Upper lobe of right lung (tissue), 1 donor: ENCODE measurements at regions not wholly inside any gene's neighbourhood (a gene's known extent, or its start where the extent isn't known, plus 50 kb on each side); places are given as distances from the start of the nearest gene placed in this dataset.
A peak's percentile ranks its signal among the peaks of the same experiment; 100 is the strongest.

ENCODE experiments used
- ATAC-seq: fragments of 200-7000 bp; cut with Tn5 transposase; one replicate; pipeline ENCODE4 v1.9.1; 2020; ENCODE audit warnings: mild to moderate bottlenecking, moderate library complexity
- DNase-seq: peaks from one replicate; pipeline ENCODE4 v3.0.0-alpha.2; 2020
- H3K27ac ChIP-seq: fragments of 200-600 bp; one replicate; pipeline ENCODE4 v1.8.0; 2022
- H3K27me3 ChIP-seq: fragments of 200-600 bp; one replicate; pipeline ENCODE4 v1.8.0; 2022; ENCODE audit warnings: mild to moderate bottlenecking
- H3K36me3 ChIP-seq: fragments of 200-600 bp; one replicate; pipeline ENCODE4 v1.8.0; 2022
- H3K4me1 ChIP-seq: fragments of 200-600 bp; one replicate; pipeline ENCODE4 v1.8.0; 2022
- H3K4me3 ChIP-seq: fragments of 200-600 bp; one replicate; pipeline ENCODE4 v1.8.0; 2022; ENCODE audit warnings: mild to moderate bottlenecking
- H3K9me3 ChIP-seq: fragments of 200-600 bp; one replicate; pipeline ENCODE4 v1.8.0; 2022
- CTCF ChIP-seq: fragments of 200-600 bp; IDR thresholded peaks from one replicate; pipeline ENCODE4 v1.8.0; 2022; ENCODE audit warnings: antibody characterized with exemption
- intact Hi-C: fragments of 100-400 bp; cut with DNase I; formaldehyde crosslinking; loops from one replicate; pipeline ENCODE4 v1.11.0; 2022
- donor health status: DM: no; HTN: yes; CAD: no; lungs with severe emphysema.

DNA sequence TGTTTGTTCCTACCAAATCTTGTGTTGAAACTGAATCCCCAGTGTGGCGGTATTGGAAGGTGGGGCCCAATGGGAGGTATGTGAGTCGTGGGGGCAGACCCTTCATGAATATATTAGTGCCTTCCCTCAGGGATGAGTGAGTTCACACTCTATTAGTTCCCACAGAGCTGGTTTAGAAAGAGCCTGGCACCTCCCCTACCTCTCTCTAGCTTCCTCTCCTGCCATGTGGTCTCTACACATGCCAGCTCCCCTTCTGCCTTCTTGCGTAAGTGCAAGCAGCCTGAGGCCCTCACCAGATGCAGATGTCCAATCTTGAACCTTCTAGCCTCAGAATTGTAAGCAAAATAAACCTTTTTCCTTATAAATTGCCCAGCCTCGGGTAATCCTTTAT lies 105.8 kb downstream of the SPTSSA start:
- intact Hi-C loops = no loop called here
- H3K4me1 ChIP-seq = no peaks in the 10 kb centered on the region
- H3K27ac ChIP-seq = no peak overlapping the region
- DNase-seq = no peak
- no peaks in the 10 kb centered on the region for H3K9me3 ChIP-seq
- H3K4me3 ChIP-seq = no peak overlapping the region
- TF ChIP-seq CTCF = no peak
- ATAC-seq = peak; percentile 37
- no peaks in the 10 kb centered on the region for H3K27me3 ChIP-seq
- H3K36me3 ChIP-seq = no peaks in the 10 kb centered on the region

DNA sequence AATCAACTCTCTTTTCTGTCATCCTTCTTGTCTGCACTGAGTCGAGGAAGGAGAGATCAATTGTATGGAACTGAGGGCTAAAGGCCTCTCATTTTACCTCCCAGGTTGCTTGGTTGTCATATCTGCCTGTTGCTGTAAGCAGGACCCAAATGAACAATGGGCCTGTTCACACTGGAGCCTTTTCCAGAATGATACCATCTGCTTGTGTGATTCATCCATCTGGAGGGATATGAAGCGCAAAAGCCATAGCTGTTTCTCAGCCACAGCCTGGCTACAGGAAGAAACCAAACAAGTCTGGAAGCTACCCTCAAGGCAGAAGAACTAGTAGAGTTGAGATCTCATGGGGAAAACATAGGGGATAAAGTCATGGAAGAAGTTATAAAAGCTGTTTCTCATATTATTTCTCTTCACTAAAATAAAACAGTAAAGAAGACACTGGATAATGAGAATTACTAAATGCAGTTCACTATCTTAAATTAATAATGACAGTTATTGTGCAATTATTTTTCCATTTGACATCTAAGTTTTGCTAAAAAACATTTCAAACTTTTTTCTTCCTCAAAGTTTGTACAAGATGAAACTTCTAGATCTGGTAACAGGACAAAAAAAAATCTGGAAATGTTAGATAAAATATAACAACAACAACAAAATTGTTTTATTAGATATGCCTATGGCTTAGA lies 106.3 kb downstream of the SPTSSA start:
- no peak for TF ChIP-seq CTCF
- no peak for ATAC-seq
- no peak for DNase-seq
- H3K4me3 ChIP-seq = no peak overlapping the region
- no peaks in the 10 kb centered on the region for H3K9me3 ChIP-seq
- H3K27me3 ChIP-seq = no peaks in the 10 kb centered on the region
- intact Hi-C loops = no loop called here
- no peak overlapping the region for H3K27ac ChIP-seq
- no peaks in the 10 kb centered on the region for H3K36me3 ChIP-seq
- no peaks in the 10 kb centered on the region for H3K4me1 ChIP-seq

DNA sequence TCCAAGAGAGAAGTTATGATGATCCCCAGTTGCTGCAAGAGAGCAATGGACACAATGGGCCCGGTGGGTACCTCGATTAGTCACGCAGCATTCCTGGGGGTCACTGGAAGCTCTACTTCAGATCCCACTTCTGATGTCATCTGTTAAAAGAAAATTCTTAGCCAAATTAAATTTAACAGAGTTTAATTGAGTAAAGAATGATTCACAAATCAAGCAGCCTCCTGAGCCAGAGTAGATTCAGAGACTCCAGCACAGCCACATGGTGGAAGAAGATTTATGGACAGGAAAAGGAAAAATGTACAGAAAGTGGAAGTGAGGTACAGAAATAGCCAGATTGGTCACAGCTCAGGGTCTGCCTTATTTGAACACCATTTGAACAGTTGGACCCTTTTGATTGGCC lies 107.5 kb downstream of the SPTSSA start:
- H3K4me1 ChIP-seq = no peaks in the 10 kb centered on the region
- ATAC-seq (no peak), DNase-seq (no peak)
- H3K27ac ChIP-seq = no peak overlapping the region
- no peaks in the 10 kb centered on the region for H3K27me3 ChIP-seq
- H3K36me3 ChIP-seq = no peaks in the 10 kb centered on the region
- no peaks in the 10 kb centered on the region for H3K9me3 ChIP-seq
- no peak overlapping the region for H3K4me3 ChIP-seq
- intact Hi-C loops = no loop called here
- TF ChIP-seq CTCF = no peak

GRCh38 chr14:34350903-34351302 lies 111.1 kb downstream of the SPTSSA start:
- Histone ChIP-seq H3K4me3 (no peak overlapping the region), H3K4me1 (no peaks in the 10 kb centered on the region), H3K27me3 (no peaks in the 10 kb centered on the region), H3K9me3 (no peaks in the 10 kb centered on the region), H3K36me3 (no peaks in the 10 kb centered on the region), H3K27ac (no peak overlapping the region)
- DNase-seq = no peak
- ATAC-seq = no peak
- intact Hi-C loops = no loop called here
- TF ChIP-seq CTCF = no peak

DNA sequence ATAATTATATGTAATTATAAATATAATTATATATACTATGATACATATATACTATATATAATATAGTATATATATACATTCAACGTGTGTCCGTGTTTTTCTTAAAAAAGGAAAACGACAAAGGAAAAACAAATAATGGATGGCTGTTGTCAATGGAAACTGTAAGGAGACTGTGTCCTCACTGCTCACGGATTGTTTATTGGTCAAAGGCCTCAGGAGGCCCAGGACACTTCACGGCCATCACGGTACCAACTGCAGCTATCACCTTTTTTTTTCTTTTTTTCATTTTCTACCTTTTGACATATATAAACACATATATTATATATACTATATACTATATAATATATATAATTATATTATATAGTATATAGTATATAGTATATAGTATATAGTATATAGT lies 113.4 kb downstream of the SPTSSA start:
- H3K4me1 ChIP-seq = no peaks in the 10 kb centered on the region
- no peak overlapping the region for H3K4me3 ChIP-seq
- intact Hi-C loops = no loop called here
- ATAC-seq (no peak), DNase-seq (no peak)
- TF ChIP-seq CTCF = no peak
- no peaks in the 10 kb centered on the region for H3K9me3 ChIP-seq
- H3K27ac ChIP-seq = no peak overlapping the region
- no peaks in the 10 kb centered on the region for H3K27me3 ChIP-seq
- H3K36me3 ChIP-seq = no peaks in the 10 kb centered on the region

DNA sequence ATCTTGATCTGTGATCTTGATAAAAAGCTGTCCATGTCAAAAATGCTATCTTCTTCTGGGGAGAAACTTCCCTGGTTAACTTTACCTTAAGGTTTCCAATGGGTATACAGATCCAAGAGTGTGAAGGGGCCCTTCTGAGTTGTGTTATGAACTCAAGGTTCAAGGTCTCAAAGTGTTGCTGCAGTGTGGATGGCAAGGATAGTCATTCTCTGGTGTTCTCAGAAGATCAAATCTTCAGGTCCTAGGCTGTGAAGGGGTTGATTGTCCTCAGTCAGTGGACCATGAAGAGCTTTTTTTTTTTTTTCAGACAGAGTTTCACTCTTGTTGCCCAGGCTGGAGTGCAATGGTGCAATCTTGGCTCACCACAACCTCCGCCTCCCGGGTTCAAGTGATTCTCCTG lies 114.4 kb downstream of the SPTSSA start:
- TF ChIP-seq CTCF = no peak
- DNase-seq (no peak), ATAC-seq (no peak)
- H3K4me3 ChIP-seq = no peak overlapping the region
- no peaks in the 10 kb centered on the region for H3K27me3 ChIP-seq
- intact Hi-C loops = no loop called here
- no peaks in the 10 kb centered on the region for H3K4me1 ChIP-seq
- no peak overlapping the region for H3K27ac ChIP-seq
- no peaks in the 10 kb centered on the region for H3K9me3 ChIP-seq
- H3K36me3 ChIP-seq = no peaks in the 10 kb centered on the region
